NCI-H1105 (cell line): ENCODE measurements at regions not wholly inside any gene's neighbourhood (a gene's known extent, or its start where the extent isn't known, plus 50 kb on each side); places are given as distances from the start of the nearest gene placed in this dataset.
"Not testable (repeated sequence)": the region's sequence is repeated elsewhere in the genome, so short reads cannot be mapped to it uniquely, and the experiment has no call there.

Experiments
- DNase-seq: peaks from one replicate; lab custom pipeline; 2025; lab: John Stamatoyannopoulos, UW

DNA sequence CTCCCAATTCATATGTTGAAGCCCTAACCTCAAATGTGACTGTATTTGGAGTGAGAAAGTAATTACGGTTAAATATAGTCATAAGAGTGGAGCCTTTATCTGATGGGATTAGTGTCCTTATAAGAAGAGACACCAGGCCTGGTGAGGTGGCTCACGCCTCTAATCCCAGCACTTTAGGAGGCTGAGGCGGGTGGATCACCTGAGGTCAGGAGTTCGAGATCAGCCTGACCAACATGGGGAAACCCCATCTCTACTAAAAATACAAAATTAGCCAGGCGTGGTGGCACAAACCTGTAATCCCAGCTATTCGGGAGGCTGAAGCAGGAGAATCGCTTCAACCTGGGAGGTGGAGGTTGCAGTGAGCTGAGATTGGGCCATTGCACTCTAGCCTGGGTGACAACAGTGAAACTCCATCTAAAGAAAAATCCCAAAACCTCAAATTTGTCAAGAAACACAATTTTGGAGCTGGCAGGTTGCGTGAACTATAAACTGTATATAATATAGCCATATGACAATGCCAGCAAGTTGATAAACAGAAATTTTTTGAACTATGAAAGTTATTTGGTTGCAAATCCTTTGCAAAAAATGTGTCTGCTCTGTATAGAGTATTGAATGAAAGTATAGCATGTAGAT, 125.6 kb upstream of the ZNF217 start:
- not testable (repeated sequence) for DNase-seq

DNA sequence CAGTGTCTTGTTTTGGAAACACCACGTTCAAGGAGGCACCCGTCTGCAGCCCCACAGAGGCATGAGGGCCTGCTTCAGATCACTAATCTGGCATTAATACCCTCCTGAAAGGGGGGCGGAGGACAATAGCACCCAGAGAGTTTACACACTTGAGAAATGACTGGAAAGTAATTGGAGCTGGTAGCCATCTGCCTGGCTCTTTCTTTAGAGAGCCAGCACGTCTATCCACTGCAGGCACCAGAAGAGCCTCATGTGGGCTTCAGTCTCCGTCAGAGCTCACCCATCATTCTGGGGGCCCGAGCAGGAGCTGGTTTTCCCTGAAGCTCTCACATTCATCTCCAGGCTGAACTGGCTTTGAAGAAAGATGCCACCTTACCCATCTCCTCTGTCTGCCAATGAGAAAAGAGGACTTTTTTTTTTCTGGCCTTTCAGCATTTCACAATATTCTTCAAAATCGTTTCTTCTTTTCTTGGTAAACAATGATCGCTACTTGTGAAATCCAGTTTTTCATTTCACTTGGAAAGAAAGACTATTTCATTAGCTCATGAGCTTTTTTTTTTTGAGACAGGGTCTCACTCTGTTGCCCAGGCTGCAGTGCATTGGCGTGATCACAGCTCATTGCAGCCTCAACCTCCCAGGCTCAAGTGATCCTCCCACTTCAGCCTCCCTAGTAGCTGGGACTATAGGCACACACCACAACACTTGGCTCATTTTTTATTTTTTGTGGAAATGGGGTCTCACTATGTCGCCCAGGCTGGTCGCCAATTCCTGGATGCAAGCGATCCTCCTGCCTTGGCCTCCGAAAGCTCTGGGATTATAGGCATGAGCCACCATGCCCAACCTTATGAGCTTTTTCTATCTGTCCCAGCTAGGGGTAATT, 124.7 kb upstream of the ZNF217 start:
- peak; percentile 10 for DNase-seq

- no peak for DNase-seq
Observed at GRCh38 chr20:53716395-53716794, 122.8 kb upstream of the ZNF217 start.

DNA sequence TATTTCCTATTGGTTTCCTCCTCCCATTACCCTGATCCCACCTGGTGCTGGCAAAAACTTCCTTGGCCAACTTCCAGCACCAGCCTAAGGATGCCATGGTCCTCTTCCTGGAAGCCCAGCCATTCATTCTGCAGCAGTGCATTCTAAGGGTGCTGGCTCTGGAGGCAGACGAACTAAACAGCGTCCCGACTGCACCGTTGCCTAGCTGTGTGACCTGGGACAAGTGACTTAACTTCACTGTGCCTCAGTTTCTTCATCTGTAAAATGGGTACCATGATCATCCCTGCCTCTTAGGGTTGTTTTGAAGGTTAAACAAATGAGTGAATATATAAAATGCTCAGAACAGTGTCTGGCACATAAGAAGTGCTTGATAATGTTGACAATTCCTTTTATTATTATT, 120.9 kb upstream of the ZNF217 start:
- no peak for DNase-seq

DNA sequence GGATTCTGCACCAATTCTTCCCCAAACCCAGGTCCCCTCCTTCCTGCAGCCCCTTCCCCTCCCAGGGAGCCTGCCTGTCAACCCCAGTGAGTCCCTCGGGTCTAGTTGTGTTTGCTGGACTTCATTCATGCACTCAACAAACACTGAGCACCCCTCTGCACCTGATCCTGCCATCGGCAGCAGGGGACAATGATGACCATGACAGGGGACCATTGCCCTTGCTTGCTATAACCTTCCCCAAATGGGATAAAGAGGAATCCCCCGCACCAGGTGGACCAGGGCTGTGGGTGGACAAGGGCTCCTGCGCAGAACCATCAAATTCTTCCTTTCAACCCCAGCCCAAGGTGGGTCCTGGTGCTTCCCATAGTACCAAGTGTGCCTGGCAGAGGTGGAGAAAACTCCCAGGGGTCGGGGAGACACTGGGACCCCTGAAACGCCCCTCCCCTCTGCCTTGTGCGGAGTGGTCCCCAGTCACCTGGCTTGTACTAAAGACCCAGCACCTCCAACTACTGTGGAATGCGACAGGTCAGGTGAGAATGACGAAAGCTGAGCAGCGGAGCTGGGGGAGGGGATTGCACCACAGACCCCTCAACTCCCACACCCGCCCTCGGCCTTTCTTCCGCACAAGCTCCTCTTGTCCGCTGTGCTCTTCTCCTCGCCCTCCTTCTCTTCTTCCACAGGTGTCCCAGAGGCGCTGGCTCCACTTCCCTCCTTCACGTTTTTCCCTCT, 119.9 kb upstream of the ZNF217 start:
- no peak for DNase-seq

GRCh38 chr20:53712212-53712977, 118.8 kb upstream of the ZNF217 start:
- DNase-seq = peak; percentile 70

- no peak for DNase-seq
Observed at GRCh38 chr20:53711333-53712211, 117.9 kb upstream of the ZNF217 start.

DNA sequence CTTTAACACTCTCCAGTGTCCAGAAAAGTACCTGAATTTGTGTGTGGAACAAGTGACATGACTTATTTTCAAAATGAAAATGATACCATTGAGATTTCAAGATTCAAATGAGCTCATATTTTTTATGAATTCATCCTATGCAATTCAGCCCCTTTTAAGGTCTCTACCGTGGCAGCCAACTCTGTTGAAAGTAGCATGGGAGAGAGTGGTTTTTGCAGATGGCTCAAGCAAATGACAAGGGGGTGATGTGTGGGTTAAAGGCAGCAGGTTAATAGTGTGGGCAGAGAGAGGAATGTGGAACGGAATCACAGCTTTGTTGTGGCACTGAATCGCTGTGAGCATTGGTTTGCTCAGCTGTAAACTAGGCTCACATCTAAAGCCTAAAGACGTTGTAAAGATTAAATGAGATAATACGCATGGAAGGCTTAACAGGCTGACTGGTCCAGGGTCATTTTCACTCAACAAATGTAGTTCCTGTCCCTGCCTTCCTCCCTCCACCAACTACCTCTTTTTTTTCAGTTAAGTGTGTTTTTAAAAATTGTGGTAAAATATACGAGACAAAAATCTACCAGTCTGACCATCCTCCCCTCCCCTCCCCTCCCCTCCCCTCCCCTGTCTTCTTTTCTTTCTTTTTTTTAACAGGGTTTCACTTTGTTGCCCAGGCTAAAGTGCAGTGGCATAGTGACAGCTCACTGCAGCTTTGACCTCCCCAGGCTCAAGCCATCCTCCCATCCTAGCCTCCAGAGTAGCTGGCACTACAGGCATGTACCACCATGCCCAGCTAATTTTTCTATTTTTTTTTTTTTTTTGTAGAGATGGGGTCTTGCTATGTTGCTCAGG, 114.7 kb upstream of the ZNF217 start:
- DNase-seq = no peak

DNA sequence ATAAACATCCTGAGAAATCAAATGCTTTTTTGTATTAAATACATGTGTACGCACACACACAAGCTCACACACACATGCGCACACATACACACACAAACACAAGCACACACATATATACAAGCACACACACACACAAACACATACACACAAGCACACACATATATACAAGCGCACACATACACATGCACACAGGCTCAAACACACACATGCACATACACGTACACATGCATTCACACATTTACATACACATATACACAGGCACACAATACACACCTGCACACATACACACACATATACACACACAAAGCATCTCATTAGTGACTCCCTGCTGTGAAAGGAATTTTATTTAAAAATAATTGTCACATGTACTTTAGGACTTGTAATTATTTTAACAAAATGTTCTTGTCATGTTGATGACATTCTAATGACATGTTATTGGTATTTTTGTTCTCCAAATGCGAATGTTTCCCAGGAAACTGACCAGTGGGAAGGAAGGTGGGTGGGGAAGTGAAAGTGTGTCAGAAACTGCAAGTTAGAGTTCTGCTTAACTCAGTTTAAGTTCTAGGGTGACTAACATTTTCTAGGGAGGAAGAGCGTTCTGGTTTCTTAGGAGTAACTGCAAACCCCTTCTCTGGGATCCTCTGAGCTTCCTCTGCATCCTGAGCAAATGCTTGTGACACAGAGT, 113.9 kb upstream of the ZNF217 start:
- no peak for DNase-seq

- DNase-seq = no peak
Observed at GRCh38 chr20:53706466-53707370, 113.1 kb upstream of the ZNF217 start.

GRCh38 chr20:53706008-53706465, 112.4 kb upstream of the ZNF217 start:
- DNase-seq = no peak

DNA sequence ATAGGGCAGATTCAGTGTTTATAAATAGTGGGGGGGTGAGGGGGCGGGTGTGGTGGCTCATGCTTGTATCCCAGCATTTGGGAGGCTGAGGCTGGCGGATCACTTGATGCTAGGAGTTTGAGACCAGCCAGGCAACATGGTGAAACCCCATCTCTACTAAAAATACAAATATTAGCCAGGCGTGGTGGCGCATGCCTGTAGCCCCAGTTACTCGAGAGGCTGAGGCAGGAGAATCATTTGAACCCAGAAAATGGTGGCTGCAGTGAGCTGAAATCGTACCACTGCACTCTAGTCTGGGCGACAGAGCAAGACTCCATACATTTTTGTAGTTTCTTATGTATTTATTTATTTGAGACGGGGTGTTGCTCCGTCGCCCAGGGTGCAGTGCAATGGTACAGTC, 109.0 kb upstream of the ZNF217 start:
- no peak for DNase-seq

GRCh38 chr20:53699906-53700305, 106.3 kb upstream of the ZNF217 start:
- DNase-seq = no peak

GRCh38 chr20:53699085-53699674, 105.5 kb upstream of the ZNF217 start:
- no peak for DNase-seq

DNA sequence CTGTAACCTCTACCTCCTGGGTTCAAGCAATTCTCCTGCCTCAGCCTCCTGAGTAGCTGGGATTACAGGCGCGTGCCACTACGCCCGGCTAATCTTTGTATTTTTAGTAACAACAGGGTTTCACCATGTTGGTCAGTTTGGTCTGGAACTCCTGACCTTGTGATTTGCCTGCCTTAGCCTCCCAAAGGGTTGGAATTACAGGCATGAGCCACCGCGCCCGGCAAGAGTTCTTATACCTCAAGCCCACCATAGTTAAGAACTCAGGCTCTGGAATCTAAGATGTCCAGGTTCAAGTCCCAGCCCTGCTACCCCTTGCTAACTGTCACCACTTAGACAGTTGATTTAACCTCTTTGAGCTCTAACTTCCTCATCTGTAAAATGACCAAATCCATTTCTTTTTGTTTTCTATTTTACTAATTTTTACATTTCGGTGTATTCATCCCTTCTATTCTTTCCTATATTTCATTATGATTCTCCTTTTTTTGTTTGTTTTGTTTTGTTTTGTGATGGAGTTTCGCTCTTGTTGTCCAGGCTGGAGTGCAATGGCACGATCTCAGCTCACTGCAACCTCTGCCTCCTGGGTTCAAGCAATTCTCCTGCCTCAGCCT, 104.8 kb upstream of the ZNF217 start:
- no peak for DNase-seq

GRCh38 chr20:53695797-53696527, 102.3 kb upstream of the ZNF217 start:
- no peak for DNase-seq
